ENCODE measurements at regions not wholly inside any gene's neighbourhood (a gene's known extent, or its start where the extent isn't known, plus 50 kb on each side); places are given as distances from the start of the nearest gene placed in this dataset.

DNA sequence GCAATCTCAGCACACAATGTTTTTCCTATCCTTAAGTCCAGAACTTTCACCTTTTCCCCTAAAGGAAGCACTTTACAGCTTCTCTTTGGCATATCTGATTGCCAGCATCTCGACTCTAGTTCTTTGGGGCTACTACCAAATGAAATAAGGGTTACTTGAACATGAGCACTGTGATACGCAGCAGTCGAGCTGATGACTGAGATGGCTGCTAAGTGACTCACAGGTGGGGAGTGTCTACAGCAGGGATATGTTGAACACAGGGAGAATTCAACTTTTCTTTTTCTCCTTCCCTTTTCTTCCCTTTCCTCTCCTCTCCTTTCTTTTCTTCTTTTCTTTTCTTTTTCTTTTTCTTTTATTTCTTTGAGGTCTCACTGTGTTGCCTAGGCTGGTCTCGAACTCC lies 334.8 kb downstream of the MAF start:
- TF ChIP-seq, protein P1, sequence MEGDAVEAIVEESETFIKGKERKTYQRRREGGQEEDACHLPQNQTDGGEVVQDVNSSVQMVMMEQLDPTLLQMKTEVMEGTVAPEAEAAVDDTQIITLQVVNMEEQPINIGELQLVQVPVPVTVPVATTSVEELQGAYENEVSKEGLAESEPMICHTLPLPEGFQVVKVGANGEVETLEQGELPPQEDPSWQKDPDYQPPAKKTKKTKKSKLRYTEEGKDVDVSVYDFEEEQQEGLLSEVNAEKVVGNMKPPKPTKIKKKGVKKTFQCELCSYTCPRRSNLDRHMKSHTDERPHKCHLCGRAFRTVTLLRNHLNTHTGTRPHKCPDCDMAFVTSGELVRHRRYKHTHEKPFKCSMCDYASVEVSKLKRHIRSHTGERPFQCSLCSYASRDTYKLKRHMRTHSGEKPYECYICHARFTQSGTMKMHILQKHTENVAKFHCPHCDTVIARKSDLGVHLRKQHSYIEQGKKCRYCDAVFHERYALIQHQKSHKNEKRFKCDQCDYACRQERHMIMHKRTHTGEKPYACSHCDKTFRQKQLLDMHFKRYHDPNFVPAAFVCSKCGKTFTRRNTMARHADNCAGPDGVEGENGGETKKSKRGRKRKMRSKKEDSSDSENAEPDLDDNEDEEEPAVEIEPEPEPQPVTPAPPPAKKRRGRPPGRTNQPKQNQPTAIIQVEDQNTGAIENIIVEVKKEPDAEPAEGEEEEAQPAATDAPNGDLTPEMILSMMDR (IDR thresholded peaks at IDR 0.05; ENCODE audit: unreplicated experiment in 3 of 3), result no peak

GRCh38 chr16:79265196-79265595 lies 335.3 kb downstream of the MAF start:
- Mint-ChIP-seq H3K27me3 (ENCODE audit: low read depth) (peaks cover 6% of the 10 kb centered on the region), H3K9me3 (no peaks in the 10 kb centered on the region), H3K36me3 (ENCODE audit: low read depth) (no peaks in the 10 kb centered on the region), H3K4me3 (no peak overlapping the region), H3K4me1 (peaks cover 9% of the 10 kb centered on the region), H3K27ac (no peak overlapping the region)
- TF ChIP-seq, protein P1 (IDR thresholded peaks at IDR 0.05; ENCODE audit: unreplicated experiment in 3 of 3), result no peak

More for the DNA sequence above, 334.8 kb downstream of the MAF start:
- H3K4me3 Mint-ChIP-seq, result no peak overlapping the region
- H3K36me3 Mint-ChIP-seq (ENCODE audit: low read depth), result no peaks in the 10 kb centered on the region
- peaks cover 9% of the 10 kb centered on the region for H3K4me1 Mint-ChIP-seq
- no peak overlapping the region for H3K27ac Mint-ChIP-seq
- H3K9me3 Mint-ChIP-seq, result no peaks in the 10 kb centered on the region
- H3K27me3 Mint-ChIP-seq (ENCODE audit: low read depth), result peaks cover 6% of the 10 kb centered on the region

DNA sequence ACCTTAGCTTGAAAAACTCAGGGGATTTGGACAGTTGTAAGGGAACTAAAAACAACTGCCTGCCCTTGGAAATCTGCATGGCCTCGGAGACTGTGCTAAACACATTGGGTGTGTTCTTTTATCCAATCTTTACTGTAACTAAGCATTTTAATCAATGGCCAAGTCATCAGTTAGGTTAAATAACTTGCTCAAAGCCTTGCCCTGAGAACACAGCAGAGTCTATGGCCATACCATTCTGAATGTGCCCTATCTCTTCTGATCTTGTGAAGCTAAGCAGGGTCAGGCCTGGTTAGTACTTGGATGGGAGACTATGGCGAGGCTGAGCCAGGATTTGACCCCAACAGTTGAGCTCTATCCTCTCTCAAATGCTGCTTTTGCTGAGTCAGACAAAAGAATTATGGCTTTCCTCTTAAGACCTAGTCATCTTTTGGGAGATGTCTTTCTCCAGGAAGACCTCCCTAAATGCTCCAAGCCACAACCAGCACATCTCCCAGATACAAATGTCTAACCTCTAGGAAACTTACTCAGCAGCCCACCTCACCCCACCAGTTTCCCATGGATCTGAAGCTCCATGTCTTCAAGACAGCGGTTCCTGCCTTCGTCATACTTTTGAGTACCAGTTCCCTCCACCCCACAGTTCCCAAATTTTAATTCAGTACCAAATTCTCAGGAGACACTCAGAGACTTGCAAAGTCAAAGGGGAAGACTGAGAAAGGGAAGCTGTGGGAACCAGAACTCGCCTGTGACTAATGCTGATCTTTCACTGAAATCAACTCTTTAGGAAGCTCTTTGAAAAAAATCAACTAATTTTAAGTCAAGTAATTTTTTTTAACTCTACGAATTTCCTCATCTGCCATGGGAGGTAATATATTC lies 336.1 kb downstream of the MAF start:
- no peaks in the 10 kb centered on the region for H3K9me3 Mint-ChIP-seq
- H3K36me3 Mint-ChIP-seq (ENCODE audit: low read depth), result no peaks in the 10 kb centered on the region
- H3K4me3 Mint-ChIP-seq, result no peak overlapping the region
- peaks cover 9% of the 10 kb centered on the region for H3K4me1 Mint-ChIP-seq
- H3K27me3 Mint-ChIP-seq (ENCODE audit: low read depth), result peaks cover 10% of the 10 kb centered on the region
- no peak overlapping the region for H3K27ac Mint-ChIP-seq
- TF ChIP-seq, protein P1 (IDR thresholded peaks at IDR 0.05; ENCODE audit: unreplicated experiment in 3 of 3), result no peak

DNA sequence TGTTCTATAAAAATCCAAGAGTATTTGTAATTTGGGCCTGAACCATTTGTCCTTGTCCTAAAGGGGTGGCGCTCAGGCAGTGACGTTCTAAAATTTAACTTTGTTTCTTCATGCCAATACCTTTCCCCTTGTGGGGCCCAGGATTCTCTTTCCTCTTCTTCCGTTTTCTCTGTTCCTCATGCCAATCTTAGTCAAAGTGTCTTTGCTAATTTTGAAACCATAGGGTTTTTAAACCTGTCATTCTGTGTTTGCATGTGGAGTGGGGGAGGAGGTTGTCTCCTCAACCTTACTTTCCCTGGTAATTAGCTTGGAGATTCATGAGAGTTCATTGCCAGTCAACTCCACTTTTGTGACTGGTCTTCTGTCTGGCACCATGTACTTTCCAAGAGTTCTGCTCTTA lies 337.1 kb downstream of the MAF start:
- Mint-ChIP-seq H3K9me3 (no peaks in the 10 kb centered on the region), H3K4me1 (peaks cover 9% of the 10 kb centered on the region), H3K36me3 (ENCODE audit: low read depth) (no peaks in the 10 kb centered on the region), H3K27me3 (ENCODE audit: low read depth) (peaks cover 14% of the 10 kb centered on the region), H3K27ac (no peak overlapping the region), H3K4me3 (no peak overlapping the region)
- TF ChIP-seq, protein P1 (IDR thresholded peaks at IDR 0.05; ENCODE audit: unreplicated experiment in 3 of 3), result no peak
